Omental fat pad (tissue), 3 donors: ENCODE measurements at regions not wholly inside any gene's neighbourhood (a gene's known extent, or its start where the extent isn't known, plus 50 kb on each side); places are given as distances from the start of the nearest gene placed in this dataset.

ENCODE experiments used
- ATAC-seq: fragments of 150-250 bp; one replicate; pipeline ENCODE4 v1.9.1; 2016; ENCODE audit warnings: mild to moderate bottlenecking, moderate library complexity; ENCODE audit not compliant: low FRiP score
- DNase-seq: peaks from one replicate; pipeline ENCODE4 v3.0.0-alpha.2; 2019; ENCODE audit warnings: low spot score
- CTCF ChIP-seq, 3 donors: fragments of 450-650 bp; IDR thresholded peaks; one replicate each; pipeline ENCODE4 v1.5.1; 2016 to 2017; ENCODE audit warnings: antibody characterized with exemption in 3 of 3, mild to moderate bottlenecking in 3 of 3, moderate library complexity in 2 of 3

DNA sequence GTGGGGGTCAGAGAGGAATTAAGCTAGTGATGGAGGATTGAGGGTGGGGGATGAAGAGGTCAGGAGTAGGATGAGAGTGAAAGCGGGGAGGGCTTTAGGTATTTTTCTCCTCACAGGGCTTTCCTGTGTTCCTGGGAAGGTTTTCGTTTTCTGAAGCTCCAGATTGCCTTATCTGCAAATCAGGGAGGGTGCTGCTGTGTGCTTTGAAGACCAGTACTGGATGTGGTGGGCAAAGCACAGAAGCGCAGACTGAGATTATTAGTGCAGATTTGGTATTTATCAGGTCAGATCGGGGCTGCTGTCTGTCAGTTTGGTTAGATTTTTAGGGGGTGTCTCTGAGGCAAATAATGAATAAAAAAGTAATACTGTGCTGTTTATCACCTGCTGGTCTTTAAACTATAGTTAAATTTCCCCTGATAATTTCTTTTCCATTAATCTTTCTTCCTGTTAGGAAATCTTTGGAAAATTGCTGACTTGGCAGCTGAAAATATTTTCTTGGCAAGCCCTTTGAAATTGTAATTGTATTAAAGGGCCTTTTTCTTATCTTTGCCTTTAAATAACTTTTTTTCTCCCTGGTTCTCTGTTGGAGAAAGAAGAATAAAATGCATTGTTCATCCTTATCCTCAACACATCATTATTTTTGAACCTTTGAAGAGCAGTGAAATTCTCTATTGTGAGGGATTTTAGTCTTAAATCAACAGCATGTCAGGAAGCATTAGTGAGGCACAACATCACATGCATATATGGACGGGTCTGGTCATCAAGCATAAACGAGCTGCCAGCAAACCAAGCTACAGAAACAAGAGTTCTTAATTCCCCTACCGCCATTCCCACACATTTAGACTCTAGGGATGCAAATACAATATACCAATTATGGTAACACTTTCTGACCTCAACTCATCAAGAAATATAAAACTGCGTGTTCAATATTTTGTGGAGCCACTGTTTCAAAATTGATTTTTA is 139.6 kb downstream of the S1PR1 start:
- no peak for DNase-seq
- ATAC-seq, result no peak
- TF ChIP-seq CTCF (IDR thresholded peaks at IDR 0.05), result no peak

DNA sequence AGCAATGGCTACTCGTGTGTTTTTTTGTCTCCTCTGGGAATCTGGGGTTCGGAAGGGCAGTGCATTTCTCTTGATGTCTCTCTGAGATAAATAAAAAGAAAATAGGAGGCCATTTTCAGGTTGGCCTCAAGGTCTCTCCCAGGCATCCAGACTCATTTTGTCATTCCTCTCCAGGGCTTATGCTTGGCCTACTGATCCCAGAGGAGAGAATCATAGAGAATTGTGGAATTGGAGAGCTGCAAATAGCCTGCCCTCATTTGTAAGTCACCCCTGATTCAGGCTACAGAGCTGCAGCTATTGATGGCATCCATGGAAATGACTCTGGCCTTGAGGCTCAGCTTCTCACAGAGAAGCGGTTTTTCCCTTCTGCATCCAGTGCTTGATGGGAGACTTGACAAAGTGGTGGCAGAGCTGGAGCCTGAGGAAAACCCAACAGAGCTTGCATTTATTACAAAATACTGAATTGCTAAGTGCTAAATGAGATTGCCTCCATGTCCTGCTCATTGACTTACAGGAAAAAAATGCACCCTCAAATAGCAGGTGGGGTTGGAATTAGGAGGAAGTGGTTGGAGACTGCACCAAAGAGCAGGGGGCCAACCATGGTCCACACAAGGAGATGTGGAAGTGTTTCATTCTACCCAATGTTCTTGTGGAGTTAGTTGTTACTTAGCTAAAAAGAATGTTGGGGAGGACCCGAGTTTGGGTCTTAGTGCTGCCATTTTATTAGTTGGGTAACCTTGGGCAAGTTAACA is 140.4 kb downstream of the S1PR1 start:
- TF ChIP-seq CTCF (IDR thresholded peaks at IDR 0.05), result no peak
- no peak for DNase-seq
- ATAC-seq, result no peak

GRCh38 chr1:101379037-101379436 is 142.2 kb downstream of the S1PR1 start:
- ATAC-seq (no peak), DNase-seq (no peak)
- TF ChIP-seq CTCF (IDR thresholded peaks at IDR 0.05), result no peak

- DNase-seq (no peak), ATAC-seq (no peak)
- no peak for TF ChIP-seq CTCF (IDR thresholded peaks at IDR 0.05)
These were observed 143.1 kb downstream of the S1PR1 start for GRCh38 chr1:101379950-101380349.

GRCh38 chr1:101382135-101382534 is 145.3 kb downstream of the S1PR1 start:
- no peak for TF ChIP-seq CTCF (IDR thresholded peaks at IDR 0.05)
- DNase-seq, result no peak
- ATAC-seq, result no peak

DNA sequence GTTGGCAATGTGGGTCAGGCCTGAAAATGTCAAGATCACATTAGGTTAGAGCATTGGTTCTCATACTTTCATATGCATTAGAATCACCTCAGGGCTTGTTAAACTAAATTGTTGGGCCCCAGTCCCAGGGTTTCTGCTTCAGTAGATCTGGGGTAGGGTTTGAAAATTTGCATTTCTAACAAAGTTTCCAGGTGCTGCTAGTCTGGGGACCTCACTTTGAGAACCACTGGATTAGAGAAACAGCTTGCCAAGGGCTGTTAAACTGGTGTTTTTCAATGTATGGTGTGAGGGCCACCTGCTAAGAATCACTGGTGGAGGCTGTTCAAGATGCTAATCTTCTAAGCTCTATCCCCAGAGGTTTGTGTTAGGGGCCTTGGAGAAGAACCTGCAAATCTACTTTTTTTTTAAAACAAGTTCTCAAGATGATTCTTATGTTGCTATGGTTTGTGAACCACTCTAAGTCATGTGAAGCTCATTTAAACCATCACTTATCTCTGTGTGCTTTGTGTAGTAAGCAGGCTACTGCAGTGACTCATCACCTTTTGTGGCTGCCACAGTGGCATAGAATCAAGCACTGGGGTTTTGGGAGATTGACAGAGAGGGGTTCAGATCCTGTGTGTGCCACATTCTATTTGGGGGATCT is 152.2 kb downstream of the S1PR1 start:
- TF ChIP-seq CTCF (IDR thresholded peaks at IDR 0.05), result no peak
- no peak for ATAC-seq

More for the DNA sequence above, 152.2 kb downstream of the S1PR1 start:
- no peak for DNase-seq
